HG03439 (cell line): ENCODE measurements at regions not wholly inside any gene's neighbourhood (a gene's known extent, or its start where the extent isn't known, plus 50 kb on each side); places are given as distances from the start of the nearest gene placed in this dataset.

Source experiments
- ATAC-seq: cut with Tn5 transposase; IDR thresholded peaks from one replicate; pipeline ENCODE4 v1.9.1; 2021; ENCODE audit warnings: mild to moderate bottlenecking, moderate library complexity; ENCODE audit not compliant: unreplicated experiment

- no peak for ATAC-seq
Measured at GRCh38 chr3:68328049-68328448, 604.3 kb downstream of the TAFA4 start.

- ATAC-seq, result no peak
Measured at GRCh38 chr3:68315964-68316363, 616.4 kb downstream of the TAFA4 start.

DNA sequence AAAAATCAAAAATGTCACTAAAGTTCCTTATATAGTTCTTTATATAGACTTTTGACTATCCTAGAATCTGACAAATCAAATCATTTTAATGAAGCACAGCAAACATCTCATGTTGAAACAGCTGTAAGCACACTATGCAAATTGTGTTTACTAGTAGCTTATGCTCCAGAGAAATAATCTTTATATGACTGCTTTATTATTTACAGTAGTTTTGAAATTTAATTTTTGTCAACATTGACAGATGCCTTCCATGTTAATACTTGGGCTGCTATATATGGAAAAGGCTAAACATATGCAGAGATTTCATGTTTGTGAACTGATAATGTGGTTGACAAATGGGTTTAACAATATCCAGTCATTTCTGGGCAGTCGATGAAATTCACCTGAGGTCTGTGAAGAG is 616.8 kb downstream of the TAFA4 start:
- no peak for ATAC-seq

DNA sequence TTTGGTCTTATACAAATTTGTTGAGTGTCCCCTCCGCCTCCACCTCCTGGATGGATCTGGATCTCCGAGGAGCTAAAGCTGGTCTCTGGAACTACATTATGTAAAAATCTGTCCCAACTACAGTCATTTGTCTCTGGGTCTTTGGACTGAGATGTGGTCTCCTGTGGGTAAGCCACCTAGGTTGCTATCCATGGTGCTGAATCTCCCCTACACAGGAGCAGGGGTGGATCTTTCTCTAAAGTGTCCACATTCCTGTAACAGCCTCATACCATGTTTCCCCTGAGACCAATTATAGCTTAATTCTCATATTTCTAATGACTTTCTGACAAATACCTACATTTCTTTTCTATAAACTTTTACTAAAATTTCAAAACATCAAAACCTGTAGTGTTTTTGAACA is 625.8 kb downstream of the TAFA4 start:
- no peak for ATAC-seq

GRCh38 chr3:68295457-68295856 is 636.9 kb downstream of the TAFA4 start:
- no peak for ATAC-seq

GRCh38 chr3:68290333-68290732 is 635.9 kb upstream of the SUCLG2 start:
- ATAC-seq, result no peak

- no peak for ATAC-seq
Measured at GRCh38 chr3:68288085-68288484, 633.7 kb upstream of the SUCLG2 start.

GRCh38 chr3:68287101-68287500 is 632.7 kb upstream of the SUCLG2 start:
- ATAC-seq, result no peak

DNA sequence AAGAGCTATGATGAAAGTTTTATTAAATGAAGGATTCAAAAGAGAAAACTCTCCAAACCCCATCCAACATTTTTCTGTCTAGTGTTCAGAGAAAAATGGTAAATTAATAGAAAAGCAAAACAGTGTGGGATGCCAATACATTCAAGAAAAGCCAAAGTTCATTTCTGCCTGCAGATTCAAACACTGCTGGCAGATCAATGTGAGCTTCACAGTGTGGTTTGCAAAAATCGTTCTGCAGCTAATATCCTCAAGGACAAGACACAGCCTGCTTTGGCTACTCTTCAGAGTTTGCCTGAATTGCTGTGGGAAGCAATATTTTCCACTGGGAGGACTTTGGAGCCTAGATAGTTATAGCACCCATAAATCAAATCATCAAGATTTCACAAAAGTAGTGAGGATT is 619.9 kb upstream of the SUCLG2 start:
- ATAC-seq, result no peak

DNA sequence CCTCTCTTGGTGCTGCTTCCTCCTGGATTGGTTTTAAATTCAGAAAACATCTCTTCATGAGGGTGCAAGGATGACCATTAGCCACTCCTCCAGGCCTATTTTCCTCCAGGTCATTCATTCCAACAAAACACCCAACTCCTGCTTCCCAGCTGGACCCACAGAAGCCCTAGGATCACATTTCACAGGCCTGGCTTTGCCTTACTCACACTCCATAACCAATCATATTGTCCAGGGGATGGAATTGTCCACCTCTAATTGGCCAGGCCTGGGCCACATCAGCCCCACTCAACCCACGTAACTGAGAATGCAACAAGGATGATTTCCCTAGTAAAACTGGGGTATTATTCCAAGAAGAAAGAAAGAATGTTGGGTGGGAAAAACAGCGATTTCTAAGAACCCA is 616.7 kb upstream of the SUCLG2 start:
- no peak for ATAC-seq

- ATAC-seq, result no peak
Measured at GRCh38 chr3:68256635-68257223, 602.3 kb upstream of the SUCLG2 start.

GRCh38 chr3:68249265-68249664 is 594.9 kb upstream of the SUCLG2 start:
- ATAC-seq, result no peak

DNA sequence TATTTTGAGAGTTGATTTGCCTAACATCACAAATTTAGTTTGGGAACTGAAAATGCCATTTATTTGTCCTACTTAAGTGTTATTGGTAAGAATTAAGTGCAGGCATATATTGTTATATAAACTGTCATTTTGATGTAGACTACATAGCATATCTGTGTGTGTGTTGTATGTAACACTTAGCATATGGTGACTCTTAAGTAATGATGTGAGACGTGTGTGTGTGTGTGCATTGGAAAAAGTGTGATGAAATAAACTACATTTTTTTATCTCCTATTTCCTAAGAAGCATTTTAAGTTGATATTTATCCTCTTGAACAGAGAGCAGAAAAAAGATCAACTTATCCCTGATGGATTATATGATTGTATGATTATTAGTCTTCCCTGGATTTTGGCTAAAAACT is 588.2 kb upstream of the SUCLG2 start:
- ATAC-seq, result no peak

GRCh38 chr3:68239542-68239941 is 585.1 kb upstream of the SUCLG2 start:
- ATAC-seq, result no peak

DNA sequence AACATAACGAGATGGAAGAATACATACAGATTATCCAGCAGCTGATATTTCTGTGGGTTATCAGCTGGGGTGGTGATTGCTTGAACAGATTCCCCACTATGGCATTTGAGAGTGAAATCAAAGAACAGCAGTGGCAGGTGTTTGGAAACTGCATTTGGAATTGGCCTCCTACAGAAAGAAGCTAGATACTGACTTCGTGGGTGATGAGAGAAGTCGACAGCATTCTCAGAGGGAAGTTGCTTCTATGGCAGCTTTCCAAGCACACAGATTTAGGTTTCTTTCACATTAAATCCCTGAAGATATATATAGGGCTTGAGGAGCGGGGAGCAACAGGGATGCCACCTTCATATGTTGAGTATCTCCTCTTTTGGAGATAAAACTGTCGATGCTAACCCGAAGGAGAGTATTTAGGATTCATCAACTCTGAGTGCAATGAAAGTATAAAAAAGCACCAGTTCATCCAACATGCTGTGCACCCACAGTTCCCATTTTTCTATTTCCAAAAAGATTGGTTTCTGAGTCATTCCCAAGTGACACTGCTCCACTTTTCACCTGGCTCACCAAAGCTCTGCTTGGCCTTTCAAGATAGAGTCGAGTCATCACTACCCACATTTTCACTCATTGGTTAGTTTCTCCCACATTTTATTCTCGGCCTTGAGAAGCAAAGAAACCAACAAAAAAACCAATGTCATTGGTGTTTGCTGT is 579.8 kb upstream of the SUCLG2 start:
- ATAC-seq, result no peak

DNA sequence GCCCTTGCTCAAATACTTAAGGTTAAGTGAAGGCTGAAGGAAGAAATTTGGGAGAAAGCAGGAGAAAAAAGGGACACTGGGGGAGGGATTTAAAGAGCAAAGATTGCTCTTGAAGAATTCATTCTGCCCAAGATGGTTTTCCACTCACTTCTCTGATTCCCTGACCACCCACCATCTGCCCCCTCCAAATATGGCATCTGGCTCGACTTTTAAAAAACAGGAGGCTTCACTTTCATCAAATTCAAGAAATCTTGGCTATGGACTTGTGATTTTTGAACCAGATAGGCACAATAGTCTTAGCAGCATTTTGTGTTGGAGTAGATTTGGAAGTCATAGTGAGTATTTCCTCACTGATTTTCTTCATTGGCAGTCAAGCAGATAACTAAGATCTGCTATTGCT is 574.4 kb upstream of the SUCLG2 start:
- ATAC-seq, result no peak

DNA sequence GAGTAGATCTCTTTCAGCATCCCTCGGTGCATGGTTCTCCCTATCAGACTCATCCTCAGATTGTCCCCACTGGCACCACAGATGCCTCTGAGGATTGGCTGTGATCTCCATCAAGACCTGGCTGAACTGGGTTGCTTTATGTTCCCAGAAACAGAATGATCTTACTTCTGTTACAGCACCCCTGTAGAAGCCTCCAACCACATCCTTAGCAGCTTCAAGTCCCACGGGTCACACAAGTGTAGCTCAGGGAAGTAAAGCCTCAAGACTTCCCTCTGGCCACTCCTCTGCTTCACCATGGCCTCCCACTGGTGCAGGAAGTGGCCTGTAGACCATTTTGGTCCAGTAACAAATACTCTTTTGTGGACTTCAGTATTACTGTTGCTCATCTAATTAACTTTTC is 566.4 kb upstream of the SUCLG2 start:
- no peak for ATAC-seq

- ATAC-seq, result no peak
Measured at GRCh38 chr3:68211637-68212036, 557.2 kb upstream of the SUCLG2 start.

DNA sequence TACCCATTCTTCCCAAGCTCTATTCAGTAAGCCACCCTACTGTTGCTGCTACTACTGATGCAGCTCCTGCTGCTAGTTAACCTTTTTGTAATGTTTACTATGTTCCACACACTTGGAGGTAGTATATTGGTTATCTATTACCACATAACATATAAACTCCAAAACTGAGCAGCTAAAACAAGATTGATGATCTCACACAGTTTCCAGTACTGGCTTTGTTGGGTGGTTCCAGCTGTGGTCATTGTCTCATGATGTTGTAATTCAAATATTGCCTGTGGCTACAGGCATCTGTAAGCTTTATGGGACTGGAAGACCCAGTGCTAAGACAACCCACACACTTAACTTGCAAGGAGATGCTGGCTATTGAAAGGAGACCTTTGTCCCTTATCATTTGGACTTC is 556.2 kb upstream of the SUCLG2 start:
- no peak for ATAC-seq

DNA sequence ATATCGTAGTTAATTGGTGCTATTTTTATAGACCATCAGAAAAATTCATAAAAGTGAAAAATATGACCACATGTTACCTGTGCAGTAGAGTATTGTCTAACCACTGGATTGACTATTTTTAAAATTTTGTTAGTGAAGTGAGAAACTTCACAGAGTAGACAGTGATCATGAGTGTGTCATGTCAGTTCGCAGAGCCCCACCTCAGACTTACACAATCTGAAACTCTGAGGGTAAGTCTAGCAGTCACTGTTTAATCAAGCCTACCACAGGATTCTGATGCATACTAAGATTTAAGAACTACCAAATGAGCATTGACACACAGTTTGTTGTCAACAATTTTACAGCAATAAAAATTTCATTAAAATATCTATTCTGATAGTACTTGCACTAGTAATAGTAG is 552.9 kb upstream of the SUCLG2 start:
- no peak for ATAC-seq

DNA sequence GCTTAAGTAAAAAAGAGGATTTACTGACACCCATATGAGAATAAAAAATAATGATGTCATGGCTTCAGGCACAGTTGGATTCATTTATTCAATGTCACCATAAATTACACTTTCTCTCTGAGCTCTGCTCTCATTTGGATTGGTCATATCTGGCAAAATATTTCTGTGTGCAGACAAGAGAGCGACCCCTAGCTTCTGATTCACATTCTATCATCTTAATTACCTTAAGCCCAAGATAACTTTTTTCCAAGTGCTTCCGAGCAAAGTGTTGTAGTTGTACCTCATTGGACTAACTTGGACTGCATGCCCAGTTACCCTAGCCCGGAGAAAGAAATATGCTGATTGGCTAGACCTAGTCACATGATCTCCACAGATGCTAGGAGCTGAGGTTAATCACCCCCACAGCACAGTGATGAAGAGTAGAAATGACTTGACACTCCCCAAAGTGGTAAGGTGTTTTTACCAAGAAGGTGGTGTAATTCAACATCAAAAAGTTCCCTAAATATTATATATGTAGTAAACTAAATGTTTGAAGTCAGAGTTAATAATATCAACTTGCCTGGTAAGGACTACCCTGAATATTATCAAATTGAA is 552.2 kb upstream of the SUCLG2 start:
- ATAC-seq, result no peak

DNA sequence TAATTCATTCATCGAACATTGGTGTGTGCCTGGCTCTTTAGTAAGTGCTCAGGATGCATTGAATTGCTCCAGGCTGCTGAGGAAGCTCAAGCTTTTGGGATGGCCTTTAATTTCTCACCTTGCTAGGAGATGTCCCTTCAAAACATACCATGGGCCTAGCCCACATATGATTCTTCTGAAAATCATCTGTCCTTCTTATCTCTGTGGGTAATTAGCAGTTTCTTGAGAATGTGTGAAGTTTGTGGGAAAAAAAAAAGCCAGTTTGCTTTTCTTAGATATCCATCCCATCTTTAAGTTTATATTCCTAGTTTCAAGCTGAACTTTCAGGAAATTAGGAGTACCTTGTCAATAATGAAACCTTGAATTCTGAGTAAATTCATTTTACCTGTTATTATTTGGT is 532.3 kb upstream of the SUCLG2 start:
- ATAC-seq, result no peak

DNA sequence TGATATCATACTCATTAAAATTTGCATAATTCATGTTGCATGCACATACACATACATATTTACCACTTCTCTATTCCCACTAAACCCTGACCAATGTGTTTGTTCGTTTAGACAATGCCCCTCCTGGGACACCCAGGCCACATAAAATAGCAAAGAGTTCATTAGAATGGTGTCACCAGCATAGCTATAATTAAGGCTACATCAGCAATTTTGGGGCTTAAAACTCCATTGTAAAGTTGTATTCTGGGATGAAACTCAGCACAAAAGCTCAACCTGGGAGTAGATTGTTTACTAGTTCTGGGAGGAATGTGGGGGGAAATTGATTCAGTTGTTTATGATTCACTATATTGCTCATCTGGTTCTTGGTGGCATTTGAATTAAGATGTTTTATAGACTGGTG is 522.2 kb upstream of the SUCLG2 start:
- no peak for ATAC-seq
